Heart left ventricle (tissue), 13 donors: ENCODE measurements at regions not wholly inside any gene's neighbourhood (a gene's known extent, or its start where the extent isn't known, plus 50 kb on each side); places are given as distances from the start of the nearest gene placed in this dataset.

ENCODE experiments used
- CTCF ChIP-seq, 12 donors: fragments of 200-600 bp; sonication (generic) in 4 of 12; IDR thresholded peaks; one replicate each; pipeline versions ENCODE4 v1.5.0 to v1.8.0; 2018 to 2022; ENCODE audit warnings: antibody characterized with exemption in 12 of 12, mild to moderate bottlenecking in 5 of 12
- POLR2A ChIP-seq, 2 donors: fragments of 450-650 bp; IDR thresholded peaks; one replicate each; pipeline ENCODE4 v1.6.1; 2017; ENCODE audit warnings: antibody characterized with exemption in 2 of 2, mild to moderate bottlenecking in 2 of 2, moderate library complexity in 2 of 2
- donor health status: ischemic (EF 13 %, LVEDD 7.1; RV severe dilation, severe dysfunction).
- donor health status: DM: no; HTN: yes; CAD: no.
- donor health status: DM: no; HTN: no; CAD: no.
- donor health status: ischemic (EF 25% LVEDD 6.9; RV normal size, moderate dysfunction).
- donor health status: ischemic (EF 25% LVEDD 5.7; RV mildly dilated, moderate dysfunction).
- donor health status: ischemic (EF 35%, LVEDD 5.7; RV mildly dilated, moderate dysfunction).
- donor health status: nonischemic (EF 11% LVEDD 7.7; RV severe dilation, severe dysfunction).
- donor health status: DM: yes; HTN: yes; CAD: no.
- donor health status: PGD.
- donor health status: ischemic (EF 29% LVEDD 5.4; RV normal size, mild dysfunction).
- donor health status: nonischemic (EF 23%, LVEDD 6.1; RV moderate dilation, normal function).

- TF ChIP-seq POLR2A (IDR thresholded peaks at IDR 0.05) (no peak), CTCF (IDR thresholded peaks at IDR 0.05) (no peak)
Observed at GRCh38 chr1:157367870-157368269, 184.4 kb downstream of the FCRL5 start.
